Testis (tissue), 2 donors: ENCODE measurements at regions not wholly inside any gene's neighbourhood (a gene's known extent, or its start where the extent isn't known, plus 50 kb on each side); places are given as distances from the start of the nearest gene placed in this dataset.

Experiments
- POLR2A ChIP-seq: fragments of 450-650 bp; IDR thresholded peaks from one replicate; pipeline ENCODE4 v1.6.1; 2017; ENCODE audit warnings: antibody characterized with exemption, mild to moderate bottlenecking, moderate library complexity
- TF ChIP-seq, protein P1 (sequence below), 3 experiments: fragments of 450-650 bp in 2 of 3; fragments of 200-600 bp in 1 of 3; sonication (generic) in 1 of 3; IDR thresholded peaks; one replicate each; pipeline ENCODE4 v1.5.1; 2016 to 2019; ENCODE audit warnings: antibody characterized with exemption in 3 of 3, mild to moderate bottlenecking in 2 of 3, moderate library complexity in 1 of 3

DNA sequence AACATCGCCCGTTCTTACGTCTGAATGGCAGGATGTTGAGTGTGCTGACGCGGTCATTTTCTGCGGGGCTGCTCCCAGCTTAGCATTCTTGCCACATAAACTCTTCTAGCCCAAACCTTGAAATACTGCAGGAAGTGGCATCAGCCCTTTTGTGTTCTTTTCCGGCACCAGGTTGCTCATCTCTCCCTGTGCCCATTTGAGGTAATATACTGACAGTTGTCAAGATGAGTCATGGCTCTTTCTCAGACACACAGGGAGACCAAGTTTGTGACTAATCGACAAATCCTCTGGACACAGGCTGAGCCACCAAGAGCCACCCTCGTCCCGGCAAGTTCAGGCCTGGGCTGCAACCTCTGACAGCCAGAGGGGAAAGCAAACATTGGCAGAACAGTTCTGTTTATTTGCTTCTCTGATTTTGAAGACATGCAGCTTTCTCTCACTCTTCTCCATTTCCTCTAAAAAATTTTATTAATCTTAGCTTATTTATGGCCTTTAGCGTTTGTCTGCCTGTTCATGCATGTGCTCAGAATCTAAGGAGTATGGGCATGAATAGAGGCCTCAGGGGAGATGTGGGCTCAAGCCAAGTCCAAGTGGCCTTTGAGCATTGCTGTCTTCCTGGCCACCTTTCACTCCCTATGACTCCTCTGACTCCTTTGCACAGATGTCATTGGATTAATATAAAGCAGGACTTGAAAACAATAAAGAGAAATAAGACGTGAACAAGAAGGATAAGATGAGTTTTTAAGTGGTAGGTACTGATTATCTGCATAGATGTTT lies 328.2 kb upstream of the JAG1 start:
- TF ChIP-seq, protein P1, sequence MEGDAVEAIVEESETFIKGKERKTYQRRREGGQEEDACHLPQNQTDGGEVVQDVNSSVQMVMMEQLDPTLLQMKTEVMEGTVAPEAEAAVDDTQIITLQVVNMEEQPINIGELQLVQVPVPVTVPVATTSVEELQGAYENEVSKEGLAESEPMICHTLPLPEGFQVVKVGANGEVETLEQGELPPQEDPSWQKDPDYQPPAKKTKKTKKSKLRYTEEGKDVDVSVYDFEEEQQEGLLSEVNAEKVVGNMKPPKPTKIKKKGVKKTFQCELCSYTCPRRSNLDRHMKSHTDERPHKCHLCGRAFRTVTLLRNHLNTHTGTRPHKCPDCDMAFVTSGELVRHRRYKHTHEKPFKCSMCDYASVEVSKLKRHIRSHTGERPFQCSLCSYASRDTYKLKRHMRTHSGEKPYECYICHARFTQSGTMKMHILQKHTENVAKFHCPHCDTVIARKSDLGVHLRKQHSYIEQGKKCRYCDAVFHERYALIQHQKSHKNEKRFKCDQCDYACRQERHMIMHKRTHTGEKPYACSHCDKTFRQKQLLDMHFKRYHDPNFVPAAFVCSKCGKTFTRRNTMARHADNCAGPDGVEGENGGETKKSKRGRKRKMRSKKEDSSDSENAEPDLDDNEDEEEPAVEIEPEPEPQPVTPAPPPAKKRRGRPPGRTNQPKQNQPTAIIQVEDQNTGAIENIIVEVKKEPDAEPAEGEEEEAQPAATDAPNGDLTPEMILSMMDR (IDR thresholded peaks at IDR 0.05): no peak
- TF ChIP-seq POLR2A: no peak
